AG08395 (cell line): ENCODE measurements at regions not wholly inside any gene's neighbourhood (a gene's known extent, or its start where the extent isn't known, plus 50 kb on each side); places are given as distances from the start of the nearest gene placed in this dataset.
"Not testable (repeated sequence)": the region's sequence is repeated elsewhere in the genome, so short reads cannot be mapped to it uniquely, and the experiment has no call there.

Experiments
- DNase-seq: peaks from one replicate; pipeline ENCODE4 v3.0.0; 2012; ENCODE audit warnings: mixed read lengths, low spot score

DNA sequence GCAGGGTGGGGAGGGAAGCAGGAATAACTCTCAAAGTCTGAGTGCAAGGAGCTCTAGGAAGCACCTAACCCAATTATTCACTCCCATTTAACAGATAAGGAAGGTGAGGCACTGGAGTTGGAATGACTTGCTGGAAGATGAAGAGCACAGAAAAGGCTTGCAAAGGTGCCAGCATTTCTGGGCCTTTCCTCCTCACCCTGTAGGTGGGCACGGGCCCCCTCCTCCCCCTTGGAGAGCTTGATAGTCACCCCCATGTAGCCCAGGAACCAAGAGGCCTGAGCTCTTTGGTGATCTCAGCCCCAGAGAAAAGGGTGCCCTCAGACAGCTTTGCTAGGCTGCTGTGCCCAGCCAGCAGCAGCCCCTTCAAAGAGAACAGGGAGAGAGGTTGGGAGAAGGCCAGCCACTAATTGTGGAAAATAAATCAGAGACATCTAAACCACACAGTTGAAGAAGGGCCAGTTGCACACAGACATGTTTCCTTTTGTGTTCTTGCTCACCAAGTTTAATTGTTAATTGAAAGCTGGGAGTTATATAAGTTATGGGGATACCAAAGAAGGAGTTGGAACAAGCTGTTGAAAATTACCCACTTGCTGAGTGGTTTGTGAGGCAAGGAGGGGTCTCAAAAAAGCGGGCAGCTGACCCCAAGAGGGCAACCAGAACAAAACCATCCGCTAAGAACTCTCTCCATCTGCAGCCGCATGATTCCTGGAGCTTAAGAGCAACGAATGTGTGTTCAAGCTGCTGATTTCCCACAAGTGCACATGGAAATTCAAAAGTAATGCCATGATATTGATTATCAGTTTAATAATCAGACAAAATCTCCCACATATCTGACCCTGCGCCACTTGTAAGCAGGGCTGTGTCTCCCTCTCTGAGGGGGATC, 77.0 kb downstream of the MRPL14 start:
- peak; percentile 61 for DNase-seq

DNA sequence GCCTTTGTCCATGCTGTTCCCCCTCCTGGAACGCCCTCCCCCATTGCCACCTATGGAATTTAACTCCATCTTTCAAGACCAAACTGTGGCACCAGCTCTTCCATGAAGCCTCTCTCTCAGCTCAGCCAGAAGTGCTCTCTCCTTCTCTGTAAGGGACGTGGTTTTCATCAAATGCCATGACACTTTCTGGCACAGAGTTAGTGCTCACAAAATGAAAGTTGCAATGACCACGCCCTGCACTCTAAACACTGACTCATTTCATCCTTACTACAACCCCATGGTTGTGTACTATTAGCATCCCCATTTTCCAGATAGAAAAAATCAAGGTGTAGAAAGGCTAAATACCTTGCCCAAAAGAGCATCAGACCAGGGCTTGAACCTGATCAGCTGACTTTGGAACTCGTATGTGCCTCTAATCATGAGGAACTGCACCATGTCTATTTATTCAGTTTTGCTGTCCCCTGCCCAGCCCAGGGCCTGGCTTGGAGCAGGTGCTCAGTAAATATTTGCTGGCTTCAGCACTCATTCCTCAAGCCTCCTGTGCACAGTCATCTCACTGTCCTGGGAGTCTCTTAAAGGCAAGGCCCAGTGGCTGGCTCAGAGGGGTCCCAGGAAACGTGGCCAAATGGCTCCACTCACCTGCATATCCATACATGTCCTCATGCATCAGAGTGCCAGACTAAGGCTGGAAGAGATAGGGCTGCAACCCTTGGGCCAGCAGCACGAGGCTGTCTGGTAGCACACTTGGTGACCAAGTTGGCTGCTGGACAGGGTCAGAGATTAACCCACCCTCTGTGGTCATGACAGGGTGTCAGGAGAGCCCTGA, 77.9 kb downstream of the MRPL14 start:
- DNase-seq = peak; percentile 54

DNA sequence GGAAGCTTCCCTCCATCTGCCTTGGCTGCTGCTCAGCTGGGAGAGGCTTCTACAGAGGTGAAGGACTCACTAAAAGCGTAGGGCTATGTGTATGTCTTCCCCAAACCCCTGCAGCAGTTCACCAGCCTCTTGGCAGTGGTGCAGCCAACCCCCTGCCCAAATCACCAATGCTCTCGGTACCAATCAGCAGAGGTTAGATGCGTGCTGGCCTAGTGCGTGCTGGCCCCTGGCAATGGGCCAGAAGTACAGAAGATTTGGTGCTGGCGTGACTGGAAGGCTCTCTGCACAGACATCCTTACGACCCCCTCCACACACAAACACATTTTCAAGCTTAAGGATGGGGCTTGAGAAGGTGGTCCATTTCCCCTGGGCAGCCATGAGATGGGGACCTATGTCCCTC, 79.0 kb downstream of the MRPL14 start:
- no peak for DNase-seq

DNA sequence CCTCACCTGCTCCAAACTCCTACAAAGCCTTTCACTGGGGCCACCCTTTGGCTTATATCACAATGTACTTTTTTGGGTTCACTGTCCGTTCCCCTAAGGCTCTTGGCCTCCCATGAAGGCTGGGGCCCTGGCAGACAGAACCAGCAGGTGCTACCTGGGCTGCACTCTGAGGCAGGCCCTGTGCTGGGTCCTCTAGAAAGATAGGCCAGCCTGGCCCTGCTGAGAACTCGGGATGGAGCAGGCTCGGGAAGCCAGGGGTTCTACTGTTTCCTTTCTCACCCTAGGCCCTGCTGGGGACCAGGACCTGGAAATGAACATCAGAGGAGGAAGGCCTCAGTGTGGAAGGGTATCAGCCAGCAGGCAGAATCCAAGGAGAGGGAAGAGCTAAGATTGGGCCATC, 79.5 kb downstream of the MRPL14 start:
- DNase-seq = no peak

DNA sequence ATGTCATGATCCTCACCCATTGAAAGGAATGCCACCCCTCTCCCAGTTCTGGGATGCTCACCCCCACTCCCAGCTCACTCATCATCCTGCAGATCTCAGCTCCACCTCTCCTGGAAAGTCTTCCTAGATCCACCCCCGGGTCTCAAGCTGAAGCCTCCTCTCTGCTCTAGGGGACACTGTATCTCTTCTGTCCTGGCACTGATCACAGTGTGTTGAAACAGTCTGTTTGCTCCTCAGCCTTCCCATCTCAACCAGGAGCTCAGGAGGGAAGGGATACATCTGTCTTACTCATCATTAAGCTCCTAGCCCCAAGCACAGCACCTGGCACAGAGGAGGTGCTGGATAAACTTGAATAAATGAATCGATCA, 80.1 kb downstream of the MRPL14 start:
- no peak for DNase-seq

DNA sequence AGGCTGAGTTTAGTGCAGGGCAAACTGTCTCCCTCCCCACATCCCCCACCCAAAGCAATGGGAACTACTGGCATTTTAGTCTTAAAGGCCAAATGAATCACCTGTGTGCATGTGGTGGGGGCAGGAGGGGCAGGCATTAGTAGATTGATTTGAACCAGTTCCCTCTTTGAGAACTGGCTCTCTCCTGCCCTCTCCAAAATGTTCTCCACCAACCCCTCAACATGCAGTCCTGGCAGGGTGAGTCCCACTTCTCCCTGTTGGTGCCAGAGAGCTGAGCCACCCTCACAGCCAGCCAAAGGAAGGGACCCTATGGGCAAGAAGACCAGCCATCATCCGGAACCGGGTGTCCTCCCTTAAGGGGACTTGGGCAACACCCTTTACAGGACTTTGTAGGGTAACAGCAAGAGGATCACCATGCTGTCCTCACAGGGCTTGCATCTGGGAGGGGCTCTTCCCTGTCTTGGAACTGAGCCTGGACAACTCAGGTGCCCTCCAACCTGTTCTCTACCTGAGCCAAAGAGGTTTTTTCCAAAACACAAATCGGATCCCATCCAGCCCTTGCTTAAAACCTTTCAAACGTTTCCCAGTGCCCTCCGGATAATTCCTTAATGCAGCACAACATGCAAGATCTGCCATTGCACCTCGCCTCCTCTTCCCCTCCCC, 80.6 kb downstream of the MRPL14 start:
- no peak for DNase-seq

DNA sequence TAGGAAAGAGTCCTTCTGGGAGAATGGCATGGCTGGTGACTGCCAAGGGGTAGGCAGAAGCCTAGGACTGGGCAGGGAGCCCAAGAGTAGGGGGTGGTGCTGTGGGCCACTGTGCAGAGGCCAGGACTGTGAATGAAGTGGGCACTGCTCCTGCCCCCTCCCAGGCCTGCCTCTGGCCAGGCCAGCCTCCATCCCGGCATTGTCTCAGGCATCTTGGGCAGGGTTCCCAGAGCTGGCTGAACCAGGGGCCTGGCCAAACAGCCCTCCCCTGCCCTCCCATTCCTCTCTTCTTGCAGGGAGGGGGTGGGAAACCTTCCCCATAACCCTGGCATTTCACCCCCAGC, 81.6 kb downstream of the MRPL14 start:
- no peak for DNase-seq

DNA sequence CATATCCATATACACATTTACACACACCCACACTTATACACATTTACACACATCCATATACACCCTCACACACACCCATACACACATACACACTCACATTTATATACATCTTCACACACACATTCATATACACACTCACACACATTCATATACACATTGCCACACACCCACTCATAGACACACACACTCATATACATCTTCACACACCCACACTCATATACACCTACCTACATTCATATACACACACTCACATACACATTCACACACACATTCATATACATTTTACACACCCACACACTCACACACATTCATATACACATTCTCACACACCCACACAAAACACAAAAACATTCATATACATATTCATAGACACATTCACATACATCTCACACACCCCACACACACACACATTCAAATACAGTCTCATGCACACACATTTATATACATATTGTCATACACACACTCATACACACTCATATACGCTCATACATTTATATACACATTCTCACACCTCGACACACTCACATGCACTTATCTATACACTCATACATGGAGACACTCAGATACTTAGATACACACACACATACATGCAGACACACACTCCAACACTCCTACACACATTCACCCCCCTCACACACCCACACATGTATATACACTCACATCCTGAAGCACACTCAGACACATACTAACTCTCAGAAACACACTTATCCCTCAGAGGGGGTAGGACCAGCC, 82.1 kb downstream of the MRPL14 start:
- DNase-seq = no peak

DNA sequence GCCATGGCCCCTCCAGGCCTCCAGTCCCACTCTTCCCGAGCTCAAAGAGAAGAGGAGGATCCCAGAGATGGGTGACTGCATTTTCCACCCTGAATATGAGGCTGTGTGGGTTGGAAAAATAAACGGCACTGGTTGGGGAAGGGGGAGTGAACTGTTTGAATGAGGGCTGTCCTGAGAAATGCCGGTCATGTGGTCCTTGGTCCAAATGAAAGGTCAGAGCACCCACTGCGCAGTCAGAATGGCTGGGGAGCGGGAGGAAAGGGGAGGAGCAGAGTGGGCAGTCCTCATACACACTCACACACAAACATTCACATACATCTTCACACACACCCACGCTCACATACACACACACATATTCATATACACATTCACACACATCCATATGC, 83.1 kb downstream of the MRPL14 start:
- DNase-seq = no peak

DNA sequence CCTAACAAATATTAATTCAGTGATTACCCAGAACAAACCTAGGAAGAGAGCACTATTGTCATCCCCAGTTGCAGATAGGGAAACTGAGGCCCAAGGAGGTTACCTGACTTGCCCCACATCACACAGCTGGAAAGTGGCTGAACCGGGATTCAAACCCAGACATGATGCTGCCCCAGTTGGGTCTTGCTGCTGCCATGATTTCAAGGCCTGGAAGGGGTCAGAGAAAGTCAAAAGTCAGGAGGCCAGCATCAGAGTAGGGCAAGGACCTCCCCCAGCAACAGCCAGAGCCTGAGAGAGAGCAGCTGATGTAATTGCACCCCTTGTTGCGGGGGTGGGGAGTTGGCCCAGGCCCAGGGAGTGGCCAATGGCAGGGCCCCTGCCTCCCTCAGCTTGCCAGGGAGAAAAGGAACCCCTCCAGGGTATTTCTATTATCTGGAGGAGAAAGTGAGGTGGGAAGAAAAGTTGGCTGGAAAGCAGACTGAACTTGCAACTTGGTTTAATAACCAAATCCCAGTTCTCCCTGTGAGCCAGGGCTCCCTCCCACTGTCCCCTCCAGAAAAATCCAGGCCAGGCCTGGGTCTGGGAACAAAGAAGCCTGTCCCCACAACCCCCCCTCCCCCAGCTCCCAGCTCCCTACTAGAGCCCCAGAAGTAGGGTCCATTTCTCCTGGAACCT, 83.6 kb downstream of the MRPL14 start:
- no peak for DNase-seq

DNA sequence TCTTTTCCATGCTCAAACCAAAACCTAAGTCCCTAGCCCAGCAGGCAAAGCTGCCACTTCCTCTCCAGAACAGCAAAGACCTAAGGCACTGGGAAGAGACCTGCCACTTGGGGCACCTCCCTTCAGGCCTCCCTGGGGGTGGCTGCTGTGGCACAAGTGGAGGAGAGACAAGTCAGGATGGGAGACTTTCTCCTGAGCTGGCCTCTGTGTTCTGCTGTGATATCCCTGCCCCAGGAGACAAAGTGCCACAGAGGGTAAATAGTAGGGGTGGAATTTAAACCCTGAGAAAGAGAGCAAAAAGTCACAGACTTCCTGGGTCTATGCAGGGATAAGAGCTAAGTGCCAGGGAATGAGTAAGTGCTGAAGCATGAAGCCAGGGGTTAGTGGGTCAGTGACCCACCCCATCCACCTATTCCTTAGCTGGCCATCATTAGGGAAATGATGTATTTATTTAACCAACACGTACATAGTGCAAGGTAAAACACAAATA, 84.2 kb downstream of the MRPL14 start:
- DNase-seq = peak; percentile 64

DNA sequence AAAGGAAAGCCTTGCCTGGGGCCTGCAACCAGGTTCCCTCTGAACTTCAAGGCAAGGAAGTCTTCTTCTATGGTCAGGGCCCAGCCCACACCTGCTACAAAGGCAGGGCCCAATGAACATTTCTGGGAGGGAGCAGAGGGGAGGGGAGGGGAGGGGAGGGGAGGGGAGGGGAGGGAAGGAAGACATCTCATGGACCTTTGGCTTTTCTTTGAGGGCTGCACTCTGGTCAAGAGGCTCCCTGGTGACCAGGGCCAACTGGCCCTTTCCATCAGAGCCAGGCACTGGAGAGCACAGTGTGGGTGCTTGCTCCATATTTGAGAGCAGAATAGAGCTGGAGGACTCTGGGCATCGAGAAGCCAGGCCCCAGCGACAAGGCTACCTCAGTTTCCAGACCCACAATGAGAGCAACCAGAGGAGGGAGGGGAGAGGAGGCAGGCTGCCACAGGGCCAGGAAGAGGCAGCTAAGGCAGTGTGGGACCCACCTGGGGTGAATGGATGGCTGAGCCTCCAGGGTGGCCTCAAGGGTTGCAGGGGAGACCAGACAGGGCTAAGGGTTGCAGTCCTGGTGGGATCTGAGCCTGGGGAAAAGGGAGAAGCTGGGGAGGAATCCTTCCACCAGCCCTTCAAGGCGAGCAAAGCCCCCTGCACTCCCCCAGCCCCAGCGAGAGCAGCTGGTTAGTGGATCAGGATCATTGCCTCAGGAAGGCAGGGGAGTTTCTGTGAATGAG, 84.8 kb downstream of the MRPL14 start:
- no peak for DNase-seq

DNA sequence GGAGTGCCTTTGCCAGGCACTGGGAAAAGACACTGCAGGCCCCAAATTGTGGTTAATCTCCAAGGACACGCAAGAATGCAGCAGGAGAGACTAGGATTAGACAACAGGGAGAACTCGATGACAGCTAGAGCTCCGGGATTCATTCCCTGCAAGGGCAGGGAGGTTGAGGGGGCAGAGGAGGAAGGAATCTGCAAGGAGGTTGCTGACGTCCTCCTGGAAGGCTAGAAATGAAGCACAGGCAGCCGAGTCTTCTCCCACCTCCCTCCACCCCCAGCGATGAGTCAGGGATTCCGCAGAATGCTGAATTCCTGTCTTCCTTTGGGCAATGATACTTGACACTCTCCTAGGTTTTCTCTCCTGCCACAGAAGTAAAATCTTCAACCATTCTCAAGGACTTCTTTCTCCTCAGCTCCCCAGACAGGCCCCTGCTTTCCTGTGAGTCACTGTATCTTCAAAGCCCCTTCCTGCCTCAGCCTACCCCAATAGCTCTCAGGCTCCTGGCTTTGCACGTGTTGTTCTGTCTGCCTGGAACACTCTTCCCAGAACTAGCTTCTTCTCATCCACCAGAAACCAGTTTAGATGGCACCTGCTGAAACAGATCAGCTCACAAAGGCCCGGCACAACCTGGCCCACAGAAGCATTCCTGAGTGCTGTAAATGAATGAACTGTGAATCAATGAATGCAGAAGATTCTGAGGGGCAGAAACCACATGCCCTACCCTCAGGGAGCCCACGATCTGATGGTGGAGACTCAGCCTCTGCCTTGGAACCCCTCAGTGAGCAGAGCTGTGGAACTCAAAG, 85.6 kb downstream of the MRPL14 start:
- peak; percentile 95 for DNase-seq

DNA sequence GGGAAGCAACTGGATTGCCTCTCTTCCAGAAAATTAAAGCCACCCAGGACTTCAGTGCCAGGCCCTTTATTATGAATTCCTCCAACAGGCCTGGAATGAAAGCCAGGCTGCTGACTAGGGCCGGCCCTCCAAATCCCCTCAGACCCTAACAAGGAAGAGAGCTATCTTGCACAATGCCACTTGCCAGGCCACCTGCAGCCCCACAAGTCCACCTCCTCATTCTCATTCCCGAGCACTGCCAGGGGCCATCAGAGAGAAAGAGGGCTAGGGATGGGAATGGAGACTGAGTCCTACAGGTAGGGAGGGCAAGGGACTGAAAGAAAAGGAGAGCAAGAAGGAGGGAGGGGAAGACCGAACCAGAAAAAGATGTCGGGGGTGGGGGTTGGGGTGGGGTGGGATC, 86.5 kb downstream of the MRPL14 start:
- DNase-seq = no peak

DNA sequence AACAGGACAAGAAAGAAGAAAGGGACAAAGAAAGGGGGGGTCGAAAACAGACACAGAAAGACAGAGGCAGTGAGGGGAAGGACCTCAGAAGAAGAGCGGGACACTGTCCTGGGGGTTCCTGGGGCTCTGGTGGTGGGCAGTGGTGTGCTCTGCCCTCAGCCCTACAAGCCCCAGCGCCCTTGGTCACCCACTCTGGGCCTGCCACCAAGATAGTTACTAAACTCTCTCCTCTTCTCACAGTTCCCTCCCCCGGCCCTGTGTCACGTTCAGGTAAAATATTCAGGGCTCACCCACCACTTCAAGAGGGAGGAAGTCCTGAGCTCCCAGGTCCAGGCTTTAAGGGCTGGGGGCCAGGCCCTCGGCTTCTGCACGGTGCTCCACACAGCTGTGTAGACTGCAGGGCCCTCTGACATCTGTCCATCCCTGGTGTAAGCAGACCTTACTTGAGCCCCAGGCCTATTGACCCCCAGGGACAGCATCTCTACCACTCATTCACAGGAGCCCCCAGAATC, 87.4 kb downstream of the MRPL14 start:
- no peak for DNase-seq

DNA sequence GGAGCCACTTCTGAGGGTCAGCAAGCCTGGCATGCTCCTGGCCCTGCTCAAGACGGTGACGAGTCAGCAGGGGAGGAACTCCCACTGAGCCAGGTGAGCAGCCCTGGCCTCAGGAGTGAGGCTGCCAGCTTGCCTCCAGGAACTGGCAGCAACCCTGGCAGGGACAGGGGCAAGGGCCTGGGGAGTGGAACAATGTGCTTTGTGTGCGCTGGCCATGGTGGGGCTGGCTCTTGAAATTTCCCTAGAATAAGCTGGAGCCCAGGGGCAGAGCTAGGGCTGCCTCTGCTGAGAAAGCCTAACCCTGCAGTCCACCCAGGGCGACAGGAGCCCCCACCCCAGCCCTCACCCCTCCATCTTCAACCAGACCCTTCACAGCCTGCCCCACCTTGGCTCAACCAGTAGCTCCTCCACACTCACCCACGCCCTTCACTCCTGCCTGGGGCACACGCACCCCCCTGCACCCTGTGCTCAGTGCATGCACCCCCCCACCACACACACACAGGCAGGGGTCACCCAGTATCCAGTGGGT, 88.0 kb downstream of the MRPL14 start:
- DNase-seq = no peak

DNA sequence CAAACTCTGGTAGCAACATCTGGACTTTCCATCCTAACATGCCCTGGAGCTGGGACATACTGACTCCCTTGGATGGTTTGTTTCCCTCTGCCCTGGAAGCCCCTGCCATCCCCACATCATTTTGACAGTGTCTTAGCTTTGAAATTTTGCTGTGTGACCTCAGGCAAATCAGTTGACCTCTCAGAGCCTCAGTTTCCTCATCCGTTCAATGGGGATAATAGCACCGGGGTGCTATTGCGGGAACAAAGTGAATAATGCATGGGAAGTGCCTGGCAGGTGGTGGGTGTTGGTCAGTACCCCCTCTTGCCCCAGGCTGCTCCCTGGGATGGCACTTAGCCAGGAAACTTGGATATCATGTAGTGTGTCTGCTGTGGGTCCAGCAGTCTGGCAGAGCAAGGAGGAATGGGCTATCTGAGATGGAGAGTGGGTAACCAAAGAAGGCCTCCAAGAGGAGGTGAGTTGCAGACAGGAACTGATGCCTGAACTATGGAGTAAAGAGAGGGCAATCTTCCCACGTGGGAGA, 88.6 kb downstream of the MRPL14 start:
- no peak for DNase-seq

DNA sequence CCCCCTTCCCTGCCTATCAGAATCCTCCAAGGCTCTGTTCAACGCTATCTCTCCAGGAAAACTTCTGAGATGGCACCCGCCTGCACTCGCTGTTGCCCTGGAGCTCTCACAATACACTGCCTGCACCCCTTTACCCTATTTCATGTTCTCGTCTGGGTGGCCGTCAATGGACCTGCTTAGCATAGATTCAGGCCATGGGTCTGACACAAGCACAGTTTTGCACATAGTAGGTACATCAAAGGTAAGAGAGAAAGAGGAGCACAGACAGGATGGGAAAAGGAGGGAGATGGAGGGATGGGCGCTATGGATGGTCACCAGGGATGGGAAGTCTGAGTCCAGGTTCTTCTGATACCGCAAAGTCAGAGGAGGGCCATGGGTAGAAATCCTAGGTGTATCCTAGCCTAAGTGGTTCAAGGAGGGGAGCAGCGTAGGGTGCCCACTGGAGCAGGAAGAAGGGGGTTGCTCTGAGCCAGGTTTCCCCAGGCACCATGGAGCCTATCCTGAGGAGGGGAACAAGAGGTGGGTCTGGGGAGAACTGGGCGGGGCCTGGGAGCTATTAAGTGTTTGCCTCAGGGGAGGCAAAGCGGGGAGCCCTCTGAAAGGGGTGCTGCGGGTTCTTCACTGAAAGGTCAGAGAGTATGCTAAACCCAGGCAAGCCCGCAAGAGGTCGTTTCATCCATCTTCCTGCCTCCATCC, 89.3 kb downstream of the MRPL14 start:
- DNase-seq = no peak

DNA sequence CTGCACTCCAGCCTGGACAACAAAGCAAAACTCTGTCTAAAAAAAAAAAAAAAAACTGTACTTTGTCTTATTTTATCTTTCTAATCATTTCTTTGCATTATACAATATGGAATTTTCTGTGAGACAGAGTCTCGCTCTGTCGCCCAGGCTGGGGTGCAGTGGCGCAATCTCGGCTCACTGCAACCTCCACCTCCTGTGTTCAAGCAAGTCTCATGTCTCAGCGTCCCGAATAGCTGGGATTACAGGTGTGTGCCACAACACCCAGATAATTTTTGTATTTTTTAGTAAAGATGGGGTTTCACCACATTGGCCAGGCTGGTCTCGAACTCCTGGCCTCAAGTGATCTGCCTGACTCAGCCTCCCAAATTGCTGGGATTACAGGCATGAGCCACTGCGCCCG, 90.0 kb downstream of the MRPL14 start:
- not testable (repeated sequence) for DNase-seq
